Body of pancreas (tissue), 4 donors: ENCODE measurements at regions not wholly inside any gene's neighbourhood (a gene's known extent, or its start where the extent isn't known, plus 50 kb on each side); places are given as distances from the start of the nearest gene placed in this dataset.

Source experiments
- POLR2A ChIP-seq, 3 donors: fragments of 450-650 bp; IDR thresholded peaks; one replicate each; pipeline ENCODE4 v1.6.1; 2016; ENCODE audit warnings: antibody characterized with exemption in 3 of 3, mild to moderate bottlenecking in 2 of 3
- TF ChIP-seq, protein P1 (sequence below), 7 experiments: fragments of 450-650 bp in 4 of 7; fragments of 200-600 bp in 3 of 7; sonication (generic) in 3 of 7; IDR thresholded peaks; one replicate each; pipeline ENCODE4 v1.5.1; 2016 to 2019; ENCODE audit warnings: antibody characterized with exemption in 7 of 7

DNA sequence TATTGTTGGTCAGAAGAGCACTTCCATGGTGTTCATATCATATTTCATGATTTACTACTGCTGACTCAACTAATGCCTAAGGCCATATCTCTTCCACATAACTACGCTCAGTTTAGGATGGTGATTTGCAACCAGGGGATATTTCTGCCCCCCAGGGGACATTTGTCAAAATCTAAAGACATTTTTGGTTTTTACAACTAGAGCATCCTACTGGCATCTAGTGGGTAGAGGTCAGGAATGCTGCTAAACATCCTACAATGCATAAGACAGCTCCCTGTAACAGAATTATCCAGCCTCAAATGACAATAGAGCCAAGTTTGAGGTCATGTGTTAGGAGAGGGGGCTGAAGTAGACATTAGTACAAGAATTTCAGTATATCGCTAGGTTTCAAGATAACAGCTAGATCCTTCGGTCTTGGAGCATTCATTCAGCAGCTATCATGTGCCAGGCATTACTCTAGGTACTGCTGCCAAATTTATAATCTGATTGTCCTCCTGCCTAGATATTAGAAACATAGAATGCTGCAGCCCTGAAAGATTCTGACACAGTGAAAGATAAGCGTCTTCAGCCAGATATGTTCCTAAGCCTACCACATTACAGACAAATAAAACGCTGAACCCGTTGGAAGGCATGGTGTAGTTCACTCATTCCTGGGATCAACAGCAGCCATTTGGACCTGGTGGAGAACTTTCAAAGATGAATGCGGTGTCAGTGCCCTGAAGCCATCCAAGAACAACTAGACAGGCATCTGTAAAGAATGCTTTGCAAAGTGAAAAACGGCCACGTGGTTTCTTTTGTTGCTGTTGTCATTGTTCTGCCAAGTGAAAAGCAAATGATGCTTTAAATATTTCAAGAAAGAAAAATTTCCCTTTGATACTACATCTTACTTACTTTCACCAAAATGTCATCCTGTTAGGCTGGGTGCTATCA is 55.5 kb upstream of the FST start:
- TF ChIP-seq, protein P1, sequence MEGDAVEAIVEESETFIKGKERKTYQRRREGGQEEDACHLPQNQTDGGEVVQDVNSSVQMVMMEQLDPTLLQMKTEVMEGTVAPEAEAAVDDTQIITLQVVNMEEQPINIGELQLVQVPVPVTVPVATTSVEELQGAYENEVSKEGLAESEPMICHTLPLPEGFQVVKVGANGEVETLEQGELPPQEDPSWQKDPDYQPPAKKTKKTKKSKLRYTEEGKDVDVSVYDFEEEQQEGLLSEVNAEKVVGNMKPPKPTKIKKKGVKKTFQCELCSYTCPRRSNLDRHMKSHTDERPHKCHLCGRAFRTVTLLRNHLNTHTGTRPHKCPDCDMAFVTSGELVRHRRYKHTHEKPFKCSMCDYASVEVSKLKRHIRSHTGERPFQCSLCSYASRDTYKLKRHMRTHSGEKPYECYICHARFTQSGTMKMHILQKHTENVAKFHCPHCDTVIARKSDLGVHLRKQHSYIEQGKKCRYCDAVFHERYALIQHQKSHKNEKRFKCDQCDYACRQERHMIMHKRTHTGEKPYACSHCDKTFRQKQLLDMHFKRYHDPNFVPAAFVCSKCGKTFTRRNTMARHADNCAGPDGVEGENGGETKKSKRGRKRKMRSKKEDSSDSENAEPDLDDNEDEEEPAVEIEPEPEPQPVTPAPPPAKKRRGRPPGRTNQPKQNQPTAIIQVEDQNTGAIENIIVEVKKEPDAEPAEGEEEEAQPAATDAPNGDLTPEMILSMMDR (IDR thresholded peaks at IDR 0.05): no peak
- no peak for TF ChIP-seq POLR2A (IDR thresholded peaks at IDR 0.05)
